ENCODE measurements at regions not wholly inside any gene's neighbourhood (a gene's known extent, or its start where the extent isn't known, plus 50 kb on each side); places are given as distances from the start of the nearest gene placed in this dataset.

DNA sequence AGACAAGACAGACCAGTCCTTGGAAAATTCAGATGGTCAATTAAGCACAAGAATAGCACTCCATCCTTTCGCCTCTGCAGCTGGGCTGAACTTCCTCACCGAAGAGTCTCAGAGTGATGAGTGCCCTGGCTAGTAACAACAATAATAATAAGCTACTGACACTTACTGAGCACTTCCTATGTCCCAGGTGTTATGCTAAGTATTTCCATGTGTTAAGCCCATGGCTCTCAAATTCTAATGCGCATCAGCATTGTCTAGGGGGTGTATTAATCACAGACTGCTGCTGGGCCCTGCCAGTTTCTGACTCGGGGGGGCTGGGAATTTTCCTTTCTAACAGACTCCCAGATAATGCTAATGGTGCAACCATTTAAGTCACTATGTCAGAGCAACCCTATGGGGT lies 118.2 kb upstream of the LRFN2 start (continued):
- TF ChIP-seq RFX5 (IDR thresholded peaks at IDR 0.05; ENCODE audit: borderline replicate concordance, low read depth, low read length) (no peak), TBP (IDR thresholded peaks at IDR 0.05; ENCODE audit: low read depth, low read length) (no peak), JUND (IDR thresholded peaks at IDR 0.05; ENCODE audit: low read length) (no peak), KDM1A (IDR thresholded peaks at IDR 0.05; ENCODE audit: borderline replicate concordance, low read length) (no peak), SIN3A (conservative IDR thresholded peaks at IDR 0.05 in 1 of 2, IDR thresholded peaks at IDR 0.05 in 1 of 2; ENCODE audit: low read depth in 1 of 2, low read length in 2 of 2) (no peak), MAFK (IDR thresholded peaks at IDR 0.05; ENCODE audit: low read depth, low read length) (no peak), CEBPB (IDR thresholded peaks at IDR 0.05; ENCODE audit: low read depth, low read length) (no peak), JUN (IDR thresholded peaks at IDR 0.05; ENCODE audit: low read depth, low read length) (no peak)
